ENCODE measurements at regions not wholly inside any gene's neighbourhood (a gene's known extent, or its start where the extent isn't known, plus 50 kb on each side); places are given as distances from the start of the nearest gene placed in this dataset.

- TF ChIP-seq TCF4 (CRISPR knock-in tag; IDR thresholded peaks at IDR 0.05; ENCODE audit: borderline replicate concordance) = no peak
- no peak for TF ChIP-seq TOX (CRISPR knock-in tag; IDR thresholded peaks at IDR 0.05; ENCODE audit: borderline replicate concordance)
- TF ChIP-seq ESRRG (CRISPR knock-in tag; IDR thresholded peaks at IDR 0.05) = no peak
- TF ChIP-seq ARNTL (CRISPR knock-in tag; IDR thresholded peaks at IDR 0.05; ENCODE audit: borderline replicate concordance, low read depth) = no peak
- TF ChIP-seq, protein P1, sequence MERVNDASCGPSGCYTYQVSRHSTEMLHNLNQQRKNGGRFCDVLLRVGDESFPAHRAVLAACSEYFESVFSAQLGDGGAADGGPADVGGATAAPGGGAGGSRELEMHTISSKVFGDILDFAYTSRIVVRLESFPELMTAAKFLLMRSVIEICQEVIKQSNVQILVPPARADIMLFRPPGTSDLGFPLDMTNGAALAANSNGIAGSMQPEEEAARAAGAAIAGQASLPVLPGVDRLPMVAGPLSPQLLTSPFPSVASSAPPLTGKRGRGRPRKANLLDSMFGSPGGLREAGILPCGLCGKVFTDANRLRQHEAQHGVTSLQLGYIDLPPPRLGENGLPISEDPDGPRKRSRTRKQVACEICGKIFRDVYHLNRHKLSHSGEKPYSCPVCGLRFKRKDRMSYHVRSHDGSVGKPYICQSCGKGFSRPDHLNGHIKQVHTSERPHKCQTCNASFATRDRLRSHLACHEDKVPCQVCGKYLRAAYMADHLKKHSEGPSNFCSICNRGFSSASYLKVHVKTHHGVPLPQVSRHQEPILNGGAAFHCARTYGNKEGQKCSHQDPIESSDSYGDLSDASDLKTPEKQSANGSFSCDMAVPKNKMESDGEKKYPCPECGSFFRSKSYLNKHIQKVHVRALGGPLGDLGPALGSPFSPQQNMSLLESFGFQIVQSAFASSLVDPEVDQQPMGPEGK (CRISPR knock-in tag; IDR thresholded peaks at IDR 0.05; ENCODE audit: borderline replicate concordance) = no peak
- TF ChIP-seq, protein P2, sequence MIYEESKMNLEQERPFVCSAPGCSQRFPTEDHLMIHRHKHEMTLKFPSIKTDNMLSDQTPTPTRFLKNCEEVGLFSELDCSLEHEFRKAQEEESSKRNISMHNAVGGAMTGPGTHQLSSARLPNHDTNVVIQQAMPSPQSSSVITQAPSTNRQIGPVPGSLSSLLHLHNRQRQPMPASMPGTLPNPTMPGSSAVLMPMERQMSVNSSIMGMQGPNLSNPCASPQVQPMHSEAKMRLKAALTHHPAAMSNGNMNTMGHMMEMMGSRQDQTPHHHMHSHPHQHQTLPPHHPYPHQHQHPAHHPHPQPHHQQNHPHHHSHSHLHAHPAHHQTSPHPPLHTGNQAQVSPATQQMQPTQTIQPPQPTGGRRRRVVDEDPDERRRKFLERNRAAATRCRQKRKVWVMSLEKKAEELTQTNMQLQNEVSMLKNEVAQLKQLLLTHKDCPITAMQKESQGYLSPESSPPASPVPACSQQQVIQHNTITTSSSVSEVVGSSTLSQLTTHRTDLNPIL (CRISPR knock-in tag; IDR thresholded peaks at IDR 0.05; ENCODE audit: low read depth) = no peak
These were observed 147.5 kb upstream of the TACR3 start for GRCh38 chr4:103867311-103867710.

All from SK-N-SH treated with all-trans-retinoic acid at 6 μM for 48 hours (cell line).